Esophagus squamous epithelium (tissue), 4 donors: ENCODE measurements at regions not wholly inside any gene's neighbourhood (a gene's known extent, or its start where the extent isn't known, plus 50 kb on each side); places are given as distances from the start of the nearest gene placed in this dataset.

Experiments
- CTCF ChIP-seq, 6 experiments: fragments of 450-650 bp in 4 of 6; fragments of 200-600 bp in 2 of 6; sonication (generic) in 2 of 6; IDR thresholded peaks; one replicate each; pipeline ENCODE4 v1.5.1; 2016 to 2019; ENCODE audit warnings: antibody characterized with exemption in 6 of 6, mild to moderate bottlenecking in 4 of 6, moderate library complexity in 4 of 6
- POLR2A ChIP-seq, 4 donors: fragments of 450-650 bp; IDR thresholded peaks; one replicate each; pipeline ENCODE4 v1.6.1; 2017; ENCODE audit warnings: antibody characterized with exemption in 4 of 4, mild to moderate bottlenecking in 4 of 4, moderate library complexity in 3 of 4

- no peak for TF ChIP-seq CTCF (IDR thresholded peaks at IDR 0.05)
- no peak for TF ChIP-seq POLR2A (IDR thresholded peaks at IDR 0.05)
Measured at GRCh38 chr15:69869881-69870505, 227.7 kb downstream of the TLE3 start.
